Lower lobe of right lung (tissue), 2 donors: ENCODE measurements at regions not wholly inside any gene's neighbourhood (a gene's known extent, or its start where the extent isn't known, plus 50 kb on each side); places are given as distances from the start of the nearest gene placed in this dataset.

Experiments
- ATAC-seq, 2 donors: fragments of 200-7000 bp; cut with Tn5 transposase; one replicate each; pipeline ENCODE4 v1.9.1; 2020 to 2022; ENCODE audit warnings: mild to moderate bottlenecking in 2 of 2, moderate library complexity in 2 of 2
- DNase-seq: peaks from one replicate; pipeline ENCODE4 v3.0.0-alpha.2; 2020
- H3K27ac ChIP-seq: fragments of 200-600 bp; one replicate; pipeline ENCODE4 v1.8.0; 2022
- H3K27me3 ChIP-seq: fragments of 200-600 bp; one replicate; pipeline ENCODE4 v1.8.0; 2022; ENCODE audit warnings: low read depth
- H3K36me3 ChIP-seq: fragments of 200-600 bp; one replicate; pipeline ENCODE4 v1.8.0; 2022; ENCODE audit warnings: mild to moderate bottlenecking
- H3K4me1 ChIP-seq: fragments of 200-600 bp; one replicate; pipeline ENCODE4 v1.8.0; 2022
- H3K4me3 ChIP-seq: fragments of 200-600 bp; one replicate; pipeline ENCODE4 v1.8.0; 2022; ENCODE audit warnings: mild to moderate bottlenecking
- H3K9me3 ChIP-seq: fragments of 200-600 bp; one replicate; pipeline ENCODE4 v1.8.0; 2022
- intact Hi-C: fragments of 100-400 bp; cut with DNase I; formaldehyde crosslinking; loops from one replicate; pipeline ENCODE4 v1.11.0; 2022
- TF ChIP-seq, protein P1 (sequence below): fragments of 200-600 bp; IDR thresholded peaks from one replicate; pipeline ENCODE4 v1.8.0; 2022; ENCODE audit warnings: antibody characterized with exemption, mild to moderate bottlenecking
- donor health status: DM: no; HTN: yes; CAD: no; lungs with severe emphysema.

DNA sequence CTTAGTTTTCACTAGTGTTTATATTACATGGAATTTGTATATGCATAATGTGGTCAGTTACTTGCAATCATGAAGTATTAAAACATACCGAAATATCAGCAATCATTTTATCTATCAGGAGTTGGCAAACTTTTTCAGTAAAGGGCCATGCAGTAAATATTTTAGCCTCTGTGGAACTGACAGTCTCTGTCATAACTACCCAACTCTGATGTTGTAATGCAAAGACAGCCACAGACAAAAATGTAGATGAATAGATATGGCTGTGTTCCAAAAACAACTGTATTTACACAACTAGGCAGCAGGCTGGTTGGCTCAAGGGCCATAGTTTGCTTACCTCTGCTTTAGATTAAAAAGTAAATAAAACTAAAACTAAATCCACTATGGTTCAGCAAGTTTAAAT is 200.2 kb downstream of the HS3ST1 start:
- Histone ChIP-seq H3K9me3 (no peaks in the 10 kb centered on the region), H3K27me3 (no peaks in the 10 kb centered on the region), H3K27ac (no peak overlapping the region), H3K4me1 (no peaks in the 10 kb centered on the region), H3K36me3 (no peaks in the 10 kb centered on the region), H3K4me3 (no peak overlapping the region)
- ATAC-seq (no peak), DNase-seq (no peak)
- TF ChIP-seq, protein P1, sequence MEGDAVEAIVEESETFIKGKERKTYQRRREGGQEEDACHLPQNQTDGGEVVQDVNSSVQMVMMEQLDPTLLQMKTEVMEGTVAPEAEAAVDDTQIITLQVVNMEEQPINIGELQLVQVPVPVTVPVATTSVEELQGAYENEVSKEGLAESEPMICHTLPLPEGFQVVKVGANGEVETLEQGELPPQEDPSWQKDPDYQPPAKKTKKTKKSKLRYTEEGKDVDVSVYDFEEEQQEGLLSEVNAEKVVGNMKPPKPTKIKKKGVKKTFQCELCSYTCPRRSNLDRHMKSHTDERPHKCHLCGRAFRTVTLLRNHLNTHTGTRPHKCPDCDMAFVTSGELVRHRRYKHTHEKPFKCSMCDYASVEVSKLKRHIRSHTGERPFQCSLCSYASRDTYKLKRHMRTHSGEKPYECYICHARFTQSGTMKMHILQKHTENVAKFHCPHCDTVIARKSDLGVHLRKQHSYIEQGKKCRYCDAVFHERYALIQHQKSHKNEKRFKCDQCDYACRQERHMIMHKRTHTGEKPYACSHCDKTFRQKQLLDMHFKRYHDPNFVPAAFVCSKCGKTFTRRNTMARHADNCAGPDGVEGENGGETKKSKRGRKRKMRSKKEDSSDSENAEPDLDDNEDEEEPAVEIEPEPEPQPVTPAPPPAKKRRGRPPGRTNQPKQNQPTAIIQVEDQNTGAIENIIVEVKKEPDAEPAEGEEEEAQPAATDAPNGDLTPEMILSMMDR = no peak
- intact Hi-C loops = no loop called here

DNA sequence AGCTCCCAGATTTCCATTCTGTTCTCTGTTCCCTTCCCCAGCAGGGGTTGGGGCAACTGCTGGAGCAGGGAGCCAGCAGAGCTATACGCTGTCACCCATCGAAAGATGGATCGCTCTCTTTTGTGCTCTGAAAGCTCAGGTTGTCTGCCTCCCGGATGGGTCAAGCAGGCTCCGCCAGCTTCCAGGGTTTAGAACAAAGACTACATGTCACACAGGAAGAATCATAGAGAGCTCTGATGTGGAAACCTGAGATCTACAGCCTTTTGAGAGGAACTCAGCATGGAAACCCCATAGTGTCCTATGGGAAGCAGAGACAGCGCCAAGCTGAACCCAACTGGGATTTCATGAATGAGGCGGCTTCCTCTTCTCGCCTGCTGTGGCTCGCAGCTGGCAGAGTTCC is 205.4 kb downstream of the HS3ST1 start:
- ATAC-seq = no peak
- intact Hi-C loops = no loop called here
- TF ChIP-seq, protein P1 = no peak

DNA sequence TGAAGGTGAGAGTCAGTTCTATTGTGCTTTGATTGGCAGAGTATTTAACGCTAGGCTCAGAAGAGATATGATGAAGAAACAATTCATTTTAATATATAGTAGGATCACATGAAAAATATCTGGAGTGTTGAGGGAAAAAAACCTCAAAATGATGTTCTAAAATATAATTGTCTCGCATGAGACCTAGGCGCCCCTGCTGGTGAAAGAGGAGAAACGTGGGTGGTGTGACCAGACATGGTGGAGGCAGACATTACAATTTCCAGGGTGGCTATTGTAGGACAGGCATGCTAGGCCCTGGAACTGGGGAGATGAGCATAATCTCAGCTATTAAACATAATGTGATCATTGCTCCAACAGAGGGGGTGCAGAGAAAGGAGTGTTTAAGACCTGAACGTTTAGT is 210.0 kb downstream of the HS3ST1 start:
- Histone ChIP-seq H3K9me3 (no peaks in the 10 kb centered on the region), H3K4me1 (no peaks in the 10 kb centered on the region), H3K4me3 (no peak overlapping the region), H3K27ac (no peak overlapping the region), H3K27me3 (no peaks in the 10 kb centered on the region), H3K36me3 (no peaks in the 10 kb centered on the region)
- intact Hi-C loops = no loop called here
- ATAC-seq (no peak), DNase-seq (no peak)
- TF ChIP-seq, protein P1 = no peak

More for the DNA sequence above, 205.4 kb downstream of the HS3ST1 start:
- no peak for DNase-seq
- Histone ChIP-seq H3K4me1 (no peaks in the 10 kb centered on the region), H3K27me3 (no peaks in the 10 kb centered on the region), H3K36me3 (no peaks in the 10 kb centered on the region), H3K27ac (no peak overlapping the region), H3K4me3 (no peak overlapping the region), H3K9me3 (no peaks in the 10 kb centered on the region)

- no peak overlapping the region for H3K4me3 ChIP-seq
- ATAC-seq (no peak), DNase-seq (no peak)
- H3K36me3 ChIP-seq = no peaks in the 10 kb centered on the region
- H3K27me3 ChIP-seq = no peaks in the 10 kb centered on the region
- H3K27ac ChIP-seq = no peak overlapping the region
- TF ChIP-seq, protein P1 = no peak
- H3K4me1 ChIP-seq = no peaks in the 10 kb centered on the region
- no peaks in the 10 kb centered on the region for H3K9me3 ChIP-seq
- intact Hi-C loops = no loop called here
These were observed 212.2 kb downstream of the HS3ST1 start for GRCh38 chr4:11216520-11216919.

DNA sequence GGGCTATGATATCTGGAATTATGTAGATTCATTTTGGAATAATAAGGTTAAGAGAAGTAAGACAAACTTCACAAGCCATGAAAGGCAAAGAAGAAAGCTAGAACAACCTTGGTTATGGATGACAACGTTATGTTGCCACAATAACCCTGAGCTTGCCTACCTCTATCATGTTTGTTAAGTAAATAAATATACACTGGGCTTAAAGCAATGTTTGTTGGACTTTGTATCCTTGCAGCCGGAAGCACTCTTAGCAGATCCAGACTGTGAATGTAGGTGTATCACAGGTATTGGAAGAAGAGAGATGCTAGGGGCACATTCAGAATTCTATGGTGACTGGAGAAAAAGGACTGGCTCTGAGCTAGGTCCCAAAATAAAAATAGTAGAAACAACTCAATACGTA is 214.4 kb downstream of the HS3ST1 start:
- no peak overlapping the region for H3K27ac ChIP-seq
- intact Hi-C loops = no loop called here
- H3K4me1 ChIP-seq = no peaks in the 10 kb centered on the region
- DNase-seq (no peak), ATAC-seq (no peak)
- H3K4me3 ChIP-seq = no peak overlapping the region
- no peaks in the 10 kb centered on the region for H3K27me3 ChIP-seq
- TF ChIP-seq, protein P1 = no peak
- H3K36me3 ChIP-seq = no peaks in the 10 kb centered on the region
- H3K9me3 ChIP-seq = no peaks in the 10 kb centered on the region

DNA sequence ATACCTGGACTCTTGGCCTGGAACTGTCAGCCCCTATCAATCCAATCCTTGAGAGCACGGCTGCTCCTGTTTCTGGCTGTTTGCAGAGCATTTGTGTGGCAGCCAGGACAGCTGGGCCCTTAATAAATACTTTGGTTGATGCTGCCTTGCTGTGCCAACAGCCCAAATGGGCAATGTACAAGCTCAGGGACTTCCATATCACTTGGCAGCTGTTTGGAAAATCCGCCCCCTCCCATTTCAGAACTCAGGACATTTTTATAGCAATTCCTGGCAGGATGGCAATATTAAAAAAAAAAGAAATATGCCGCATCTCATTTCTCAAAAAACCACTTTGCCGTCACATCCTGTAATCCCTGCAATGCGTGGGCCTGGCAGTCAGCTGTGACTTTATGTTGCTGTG is 218.9 kb downstream of the HS3ST1 start:
- peaks cover 4% of the 10 kb centered on the region for H3K9me3 ChIP-seq
- TF ChIP-seq, protein P1 = no peak
- no peak overlapping the region for H3K4me3 ChIP-seq
- H3K36me3 ChIP-seq = no peaks in the 10 kb centered on the region
- no peaks in the 10 kb centered on the region for H3K27me3 ChIP-seq
- no peaks in the 10 kb centered on the region for H3K4me1 ChIP-seq
- no peak overlapping the region for H3K27ac ChIP-seq
- DNase-seq = no peak
- intact Hi-C loops = no loop called here
- ATAC-seq = no peak
